SK-N-SH (cell line): ENCODE measurements at regions not wholly inside any gene's neighbourhood (a gene's known extent, or its start where the extent isn't known, plus 50 kb on each side); places are given as distances from the start of the nearest gene placed in this dataset.

Experiments
- CTCF ChIP-seq: fragments of 200-600 bp; sonication (generic); IDR thresholded peaks from 2 replicates; pipeline ENCODE4 v1.6.1; 2017; ENCODE audit warnings: antibody characterized with exemption, mild to moderate bottlenecking, moderate library complexity
- JUND ChIP-seq: IDR thresholded peaks from 2 replicates; pipeline ENCODE4 v1.4.0; 2012
- TAF1 ChIP-seq: IDR thresholded peaks from 2 replicates; pipeline ENCODE4 v1.6.1; 2012; ENCODE audit warnings: low read depth, mild to moderate bottlenecking, low read length, moderate library complexity, borderline replicate concordance

- TF ChIP-seq TAF1 (no peak), CTCF (no peak), JUND (no peak)
These were observed 107.9 kb upstream of the FAM174B start for GRCh38 chr15:92763459-92763858.
